NCI-H2196 (cell line): ENCODE measurements at regions not wholly inside any gene's neighbourhood (a gene's known extent, or its start where the extent isn't known, plus 50 kb on each side); places are given as distances from the start of the nearest gene placed in this dataset.

Experiments used
- DNase-seq: peaks from one replicate; lab custom pipeline; 2025; ENCODE audit not compliant: unreplicated experiment; lab: John Stamatoyannopoulos, UW

GRCh38 chr15:98513428-98513986 is 134.8 kb upstream of the IGF1R start:
- DNase-seq: no peak

GRCh38 chr15:98514034-98514622 is 134.2 kb upstream of the IGF1R start:
- no peak for DNase-seq

DNA sequence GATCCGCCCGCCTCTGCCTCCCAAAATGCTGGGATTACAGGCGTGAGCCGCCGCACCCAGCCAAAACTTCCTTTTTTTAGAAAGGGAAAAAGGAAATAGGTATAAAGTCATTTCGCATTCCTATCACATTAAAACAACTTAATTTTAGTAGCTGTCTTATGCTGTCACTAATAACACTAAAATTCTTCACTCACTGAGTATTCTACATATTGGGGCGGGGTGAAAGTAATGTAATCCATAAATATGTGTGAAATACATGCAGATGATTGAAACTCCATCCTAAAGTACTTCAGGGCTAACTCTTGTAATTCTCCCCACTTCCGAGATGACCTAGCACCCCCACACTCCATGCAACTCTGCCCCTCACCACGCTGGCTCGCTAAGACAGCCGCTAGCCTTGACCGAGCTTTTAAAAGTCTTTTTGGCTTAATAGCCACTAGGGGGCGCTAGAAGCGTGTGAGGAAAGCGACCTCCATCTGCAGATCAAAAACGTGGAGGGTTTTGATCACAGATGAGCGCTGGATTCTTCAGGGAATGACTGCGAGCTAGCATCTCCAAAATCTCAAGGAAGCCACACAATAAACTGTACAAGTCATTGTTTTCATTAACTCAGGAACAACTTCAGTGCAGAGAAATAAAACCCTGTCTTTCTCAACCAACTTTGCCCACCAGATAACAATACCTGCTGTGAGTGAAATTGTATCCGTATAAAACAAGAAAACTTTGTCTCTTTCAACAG is 129.3 kb upstream of the IGF1R start:
- DNase-seq: peak; percentile 66

GRCh38 chr15:98519767-98520550 is 128.4 kb upstream of the IGF1R start:
- DNase-seq: no peak

GRCh38 chr15:98522127-98522526 is 126.2 kb upstream of the IGF1R start:
- DNase-seq: no peak

DNA sequence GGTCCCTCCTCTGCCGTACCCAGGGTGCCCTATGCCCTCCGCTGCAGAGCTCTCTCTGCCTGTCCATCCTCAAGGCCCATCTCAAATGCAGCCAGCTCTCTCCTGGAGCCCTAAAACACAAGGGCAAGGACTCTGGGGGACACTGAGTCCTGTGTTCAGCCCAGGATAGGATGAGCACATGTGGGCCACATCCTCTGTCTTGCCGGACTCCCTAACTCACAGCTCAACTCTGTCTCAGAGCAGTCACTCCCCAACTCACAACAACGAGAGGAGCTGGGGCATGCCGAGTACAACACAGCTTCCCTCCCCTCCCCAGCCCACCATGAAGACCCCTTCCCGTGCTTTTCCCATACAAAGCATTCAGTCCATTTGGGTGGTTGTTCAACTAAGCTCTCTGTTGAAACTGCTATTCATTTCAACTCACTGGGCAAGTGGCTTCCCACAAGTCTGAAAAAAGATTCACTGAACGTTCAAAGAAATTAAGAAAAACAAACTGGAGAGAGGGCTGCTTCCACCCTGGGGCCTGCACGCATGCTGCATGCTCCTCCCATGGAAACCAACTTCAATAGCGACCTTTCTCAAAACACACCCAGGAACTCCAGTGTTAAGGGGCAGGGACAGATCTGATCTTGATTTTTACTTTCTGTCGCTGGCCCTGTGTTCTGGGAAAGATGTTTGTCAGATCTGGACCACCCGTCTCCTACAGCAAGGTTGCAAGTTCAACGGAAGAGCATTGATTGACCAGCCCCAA is 124.3 kb upstream of the IGF1R start:
- no peak for DNase-seq

GRCh38 chr15:98524838-98525660 is 123.3 kb upstream of the IGF1R start:
- no peak for DNase-seq

- no peak for DNase-seq
Observed at GRCh38 chr15:98525661-98526001, 122.7 kb upstream of the IGF1R start.

DNA sequence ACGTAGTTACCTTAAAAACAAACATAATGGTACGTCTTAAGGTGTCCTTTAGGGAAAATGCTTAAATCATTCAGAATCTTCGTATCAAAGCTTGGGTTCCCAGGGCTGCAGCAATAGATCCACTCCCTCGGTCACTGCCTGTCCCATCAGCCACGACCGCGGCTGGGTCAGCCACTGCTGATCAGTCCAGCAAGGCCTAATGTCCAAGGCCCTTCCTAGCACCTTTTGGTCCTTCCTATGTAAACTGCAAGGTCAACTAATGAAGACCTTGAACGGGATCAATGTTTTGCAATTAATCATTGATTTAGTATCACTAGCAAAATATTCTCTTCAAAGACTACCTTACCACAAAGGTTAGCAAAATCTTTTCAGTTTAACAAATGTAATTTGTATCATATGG is 122.2 kb upstream of the IGF1R start:
- no peak for DNase-seq

DNA sequence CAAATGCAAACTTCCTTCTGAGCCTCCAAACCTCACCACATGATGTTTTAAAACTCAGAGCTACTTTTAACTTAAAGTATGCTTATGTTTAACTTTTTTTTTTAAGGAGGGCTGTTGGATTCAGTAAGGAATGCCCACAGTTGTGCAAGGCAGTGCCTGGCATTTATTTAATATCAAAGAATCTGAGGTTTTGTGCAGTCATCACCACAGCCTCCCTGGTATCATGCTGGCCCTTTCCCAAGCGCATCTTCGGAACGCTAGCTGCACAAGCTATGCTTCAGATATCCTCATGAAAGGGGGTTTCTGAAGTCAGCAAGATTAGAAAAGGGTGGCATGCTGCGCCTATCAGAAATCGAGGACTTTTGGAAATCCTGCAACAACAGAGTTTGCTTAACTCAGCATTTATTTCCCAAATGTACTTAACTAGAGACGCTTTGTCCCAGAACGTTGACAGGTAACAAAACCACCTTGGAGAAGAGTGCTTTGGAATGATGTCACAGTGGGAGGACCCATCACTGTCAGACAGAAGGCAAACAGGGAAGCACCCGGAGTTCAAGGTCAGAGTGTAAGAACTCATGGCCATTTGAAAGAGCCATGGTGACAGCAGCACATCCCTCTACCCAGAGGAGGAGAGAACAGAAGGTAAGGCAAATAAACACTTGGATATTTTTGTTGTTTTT is 120.2 kb upstream of the IGF1R start:
- no peak for DNase-seq

DNA sequence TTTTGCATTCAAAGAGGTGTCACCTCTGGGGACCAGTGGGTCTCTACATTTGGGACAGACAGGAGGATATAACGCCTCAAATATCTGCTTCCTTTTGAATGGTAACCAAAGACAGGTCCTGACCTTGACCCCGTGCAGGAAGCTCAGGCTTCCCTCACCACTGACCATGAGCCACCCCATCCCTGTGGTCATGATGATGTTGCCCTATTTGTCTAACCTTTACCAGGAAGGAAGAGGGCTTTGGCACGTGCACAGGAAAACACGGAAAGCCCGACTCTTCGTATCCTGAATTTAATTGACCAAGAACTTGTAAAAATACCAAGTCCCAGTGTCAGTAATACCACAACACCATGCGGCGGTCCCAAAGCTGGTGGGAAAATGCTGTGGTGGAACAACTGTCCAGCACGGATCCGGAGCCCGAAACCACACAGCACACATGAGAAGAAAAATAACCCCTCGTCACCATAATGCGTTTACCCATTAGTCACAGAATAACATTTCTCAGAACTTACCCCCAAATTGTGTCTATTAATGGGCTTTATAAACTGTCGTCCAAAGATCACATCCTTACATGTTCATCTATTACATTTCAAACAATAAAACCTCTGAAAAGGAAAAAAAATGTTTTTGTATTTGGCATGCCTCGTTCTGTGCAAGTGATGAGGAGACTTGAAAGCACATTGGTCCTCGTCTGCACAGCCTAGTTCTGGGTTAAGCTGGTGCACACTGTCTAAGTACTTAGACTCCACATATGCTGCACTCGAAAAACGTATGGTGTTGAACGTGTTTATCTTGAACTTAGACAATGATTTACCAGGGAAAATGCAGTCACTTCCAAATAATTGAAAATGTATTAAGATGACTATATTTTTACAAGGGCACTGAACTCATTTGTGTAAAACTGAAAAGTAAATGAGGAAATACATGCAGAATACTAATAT is 118.9 kb upstream of the IGF1R start:
- DNase-seq: no peak

GRCh38 chr15:98530570-98530969 is 117.8 kb upstream of the IGF1R start:
- no peak for DNase-seq

DNA sequence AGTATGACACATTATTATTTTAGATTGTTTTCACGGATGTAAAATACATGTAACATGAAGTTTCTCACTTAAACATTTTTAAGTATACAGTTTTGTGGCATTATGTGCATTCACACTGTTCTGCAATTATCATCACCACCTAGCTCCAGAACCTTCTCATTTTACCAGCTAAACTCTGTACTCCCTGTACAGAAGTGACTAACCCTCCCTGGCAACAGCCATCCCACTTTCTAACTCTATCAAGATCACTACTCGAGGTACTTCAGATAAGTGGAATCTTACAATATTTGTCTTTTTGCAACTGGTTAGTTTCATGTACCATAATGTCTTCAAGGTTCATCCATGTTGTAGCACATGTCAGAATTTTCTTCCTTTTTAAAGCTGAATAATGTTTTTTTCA is 116.3 kb upstream of the IGF1R start:
- DNase-seq: no peak

DNA sequence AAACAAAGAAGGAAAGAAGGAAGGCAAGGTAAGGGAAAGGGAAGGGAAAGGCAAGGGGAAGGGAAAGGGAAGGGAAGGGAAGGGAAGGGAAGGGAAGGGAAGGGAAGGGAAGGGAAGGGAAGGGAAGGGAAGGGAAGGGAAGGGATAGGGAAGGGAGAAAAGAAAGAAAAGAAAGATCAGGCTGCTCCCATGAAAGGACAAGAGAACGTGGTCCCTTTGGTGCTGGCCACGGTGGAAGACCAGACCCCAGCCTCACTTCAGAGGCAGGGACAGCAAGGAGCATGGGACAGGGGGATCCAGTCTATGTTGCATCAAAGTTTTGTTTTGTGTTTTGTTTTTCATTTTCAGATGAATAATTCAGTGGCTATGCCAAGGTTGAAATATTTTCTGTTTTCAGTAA is 111.4 kb upstream of the IGF1R start:
- DNase-seq: no peak

DNA sequence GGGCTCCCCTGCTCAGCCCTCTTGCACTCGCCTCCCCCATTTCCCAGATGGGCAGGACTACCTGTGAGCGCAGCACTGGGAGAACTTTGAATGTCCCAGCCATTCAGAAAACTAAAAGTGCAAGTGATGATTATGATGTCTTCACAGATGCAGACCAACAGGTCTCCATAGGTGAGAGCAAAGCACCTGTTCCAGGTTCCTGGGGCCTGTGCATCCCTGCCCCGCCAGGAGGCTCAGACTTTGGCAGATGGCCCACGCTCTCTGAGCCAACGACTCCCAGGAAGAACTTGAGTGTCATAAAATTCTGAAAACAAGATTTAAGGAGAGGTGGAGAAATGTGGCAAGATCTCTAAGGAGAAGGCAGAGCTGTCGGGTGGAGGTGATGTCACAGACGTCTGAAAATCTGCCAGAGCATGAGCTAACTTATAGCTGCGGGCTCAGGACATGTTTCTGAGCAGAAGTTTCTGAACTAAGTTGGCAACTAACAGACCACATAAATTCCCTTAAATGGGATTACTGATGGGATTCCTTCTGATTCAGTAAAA is 110.8 kb upstream of the IGF1R start:
- DNase-seq: no peak

DNA sequence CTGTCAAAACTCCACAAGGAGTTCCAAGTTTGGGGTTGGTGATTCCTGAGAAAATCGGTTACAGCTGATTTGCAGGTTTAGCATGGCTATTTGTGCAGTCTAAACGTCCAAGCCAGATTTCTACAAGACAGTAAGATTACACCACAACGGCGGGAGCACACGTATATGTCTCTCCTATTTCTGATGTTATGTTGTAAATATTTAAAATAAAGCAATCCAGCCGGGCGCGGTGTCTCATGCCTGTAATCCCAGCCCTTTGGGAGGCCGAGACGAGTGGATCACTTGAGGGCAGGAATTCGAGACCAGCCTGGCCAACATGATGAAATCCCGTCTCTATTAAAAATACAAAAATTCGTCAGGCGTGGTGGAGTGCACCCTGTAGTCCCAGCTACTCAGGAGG is 106.8 kb upstream of the IGF1R start:
- no peak for DNase-seq

GRCh38 chr15:98543237-98543636 is 105.1 kb upstream of the IGF1R start:
- DNase-seq: no peak

DNA sequence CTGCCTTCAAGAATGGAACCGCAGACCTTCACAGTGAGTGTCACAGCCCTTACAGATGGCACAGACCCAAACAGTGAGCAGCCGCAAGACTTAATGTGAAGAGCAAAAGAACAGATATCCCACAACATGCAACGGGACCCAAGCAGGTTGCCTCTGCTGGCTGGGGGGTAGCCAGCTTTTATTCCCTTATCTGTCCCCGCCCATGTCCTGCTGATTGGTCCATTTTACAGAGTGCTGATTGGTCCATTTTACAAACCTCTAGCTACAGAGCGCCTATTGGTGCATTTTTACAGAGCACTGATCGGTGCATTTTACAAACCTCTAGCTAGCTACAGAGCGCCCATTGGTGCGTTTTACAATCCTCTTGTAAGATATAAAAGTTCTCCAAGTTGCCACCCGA is 102.0 kb upstream of the IGF1R start:
- DNase-seq: no peak

DNA sequence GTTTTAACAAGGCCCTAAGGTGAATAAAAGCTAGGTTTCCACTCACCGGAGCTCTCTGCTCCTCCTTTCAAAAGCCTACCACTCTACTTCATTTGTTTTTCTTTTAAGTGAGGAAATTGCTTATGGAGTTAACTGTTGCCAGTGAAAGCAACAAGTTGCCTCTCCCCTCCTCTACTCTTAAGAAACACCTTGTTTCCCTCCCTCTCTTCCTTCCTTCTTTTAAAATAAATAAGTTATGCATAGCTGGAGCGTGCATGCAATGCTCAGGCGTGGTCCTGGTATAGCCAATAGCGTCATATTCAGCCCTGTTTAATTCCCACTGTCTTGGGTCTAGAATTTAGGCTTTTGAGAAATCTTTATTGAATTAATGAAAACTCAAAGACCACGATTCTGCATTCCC is 101.1 kb upstream of the IGF1R start:
- DNase-seq: no peak
